HepG2 (cell line): ENCODE measurements at regions not wholly inside any gene's neighbourhood (a gene's known extent, or its start where the extent isn't known, plus 50 kb on each side); places are given as distances from the start of the nearest gene placed in this dataset.

Experiments used
- CEBPZ ChIP-seq: IDR thresholded peaks from 2 replicates; pipeline ENCODE4 v1.6.1; 2012; ENCODE audit warnings: low read length, improper control_type of control experiment
- CREM ChIP-seq, 2 experiments: sonication (generic) in 1 of 2; formaldehyde crosslinking in 1 of 2; IDR thresholded peaks; 2 replicates each; pipeline versions ENCODE4 v1.4.0 to v1.6.1; 2016 to 2020; ENCODE audit warnings: antibody characterized with exemption in 1 of 2, mild to moderate bottlenecking in 1 of 2, missing genetic modification reagents in 1 of 2
- FIP1L1 ChIP-seq: fragments of 200-400 bp; formaldehyde crosslinking; IDR thresholded peaks from 2 replicates; pipeline ENCODE4 v1.6.1; 2018; ENCODE audit warnings: low read depth, mild to moderate bottlenecking, low read length, moderate library complexity, borderline replicate concordance; ENCODE audit not compliant: insufficient read depth
- FOSL2 ChIP-seq: sonication (generic); formaldehyde crosslinking; IDR thresholded peaks from 2 replicates; pipeline ENCODE4 v1.4.0; 2020; ENCODE audit warnings: missing genetic modification reagents
- HDAC2 ChIP-seq: sonication (generic); formaldehyde crosslinking; IDR thresholded peaks from 2 replicates; pipeline ENCODE4 v1.4.0; 2020; ENCODE audit warnings: missing genetic modification reagents
- JDP2 ChIP-seq: sonication (generic); formaldehyde crosslinking; IDR thresholded peaks from 2 replicates; pipeline ENCODE4 v1.8.1; 2022; ENCODE audit warnings: missing genetic modification reagents, borderline replicate concordance
- MED1 ChIP-seq: sonication (generic); formaldehyde crosslinking; IDR thresholded peaks from 2 replicates; pipeline ENCODE4 v1.4.0; 2020; ENCODE audit warnings: missing genetic modification reagents
- NCOA5 ChIP-seq: sonication (generic); formaldehyde crosslinking; IDR thresholded peaks from 2 replicates; pipeline ENCODE4 v1.4.0; 2020; ENCODE audit warnings: missing genetic modification reagents
- NR2F6 ChIP-seq, 2 experiments: IDR thresholded peaks; 2 replicates each; pipeline ENCODE4 v1.6.1; 2016; ENCODE audit warnings: antibody characterized with exemption in 1 of 2, mild to moderate bottlenecking in 1 of 2
- ONECUT2 ChIP-seq: sonication (generic); formaldehyde crosslinking; IDR thresholded peaks from 2 replicates; pipeline ENCODE4 v1.4.0; 2020; ENCODE audit warnings: missing genetic modification reagents
- PCBP1 ChIP-seq: fragments of 200-400 bp; formaldehyde crosslinking; IDR thresholded peaks from 2 replicates; pipeline ENCODE4 v1.6.1; 2017; ENCODE audit warnings: mild to moderate bottlenecking, low read depth, low read length, borderline replicate concordance
- PITX1 ChIP-seq: sonication (generic); formaldehyde crosslinking; IDR thresholded peaks from 2 replicates; pipeline ENCODE4 v1.5.1; 2020; ENCODE audit warnings: mild to moderate bottlenecking, missing genetic modification reagents
- THAP11 ChIP-seq: IDR thresholded peaks from 2 replicates; pipeline ENCODE4 v1.6.1; 2016; ENCODE audit warnings: missing biosample characterization, missing genetic modification reagents
- ZNF225 ChIP-seq: sonication (generic); formaldehyde crosslinking; IDR thresholded peaks from 2 replicates; pipeline ENCODE4 v1.4.0; 2020; ENCODE audit warnings: mild to moderate bottlenecking, missing genetic modification reagents
- ZNF503 ChIP-seq: sonication (generic); formaldehyde crosslinking; IDR thresholded peaks from 2 replicates; pipeline ENCODE4 v1.4.0; 2020; ENCODE audit warnings: missing genetic modification reagents
- ZNF556 ChIP-seq: sonication (generic); formaldehyde crosslinking; IDR thresholded peaks from 2 replicates; pipeline ENCODE4 v1.4.0; 2020; ENCODE audit warnings: mild to moderate bottlenecking, missing genetic modification reagents, borderline replicate concordance
- ZNF672 ChIP-seq: sonication (generic); formaldehyde crosslinking; IDR thresholded peaks from 2 replicates; pipeline ENCODE4 v1.8.1; 2022; ENCODE audit warnings: missing genetic modification reagents
- ZNF792 ChIP-seq: IDR thresholded peaks from 2 replicates; pipeline ENCODE4 v1.6.1; 2016
- ZNF83 ChIP-seq: sonication (generic); formaldehyde crosslinking; IDR thresholded peaks from 2 replicates; pipeline ENCODE4 v1.4.0; 2020; ENCODE audit warnings: missing genetic modification reagents, mild to moderate bottlenecking, borderline replicate concordance
- TF ChIP-seq, protein P1 (sequence below): sonication (generic); formaldehyde crosslinking; IDR thresholded peaks from 2 replicates; pipeline ENCODE4 v1.9.0; 2021; ENCODE audit warnings: missing genetic modification reagents, borderline replicate concordance
- TF ChIP-seq, protein P2 (sequence below): sonication (generic); formaldehyde crosslinking; IDR thresholded peaks from 2 replicates; pipeline ENCODE4 v1.4.0; 2020; ENCODE audit warnings: missing genetic modification reagents, low read depth, mild to moderate bottlenecking, borderline replicate concordance

DNA sequence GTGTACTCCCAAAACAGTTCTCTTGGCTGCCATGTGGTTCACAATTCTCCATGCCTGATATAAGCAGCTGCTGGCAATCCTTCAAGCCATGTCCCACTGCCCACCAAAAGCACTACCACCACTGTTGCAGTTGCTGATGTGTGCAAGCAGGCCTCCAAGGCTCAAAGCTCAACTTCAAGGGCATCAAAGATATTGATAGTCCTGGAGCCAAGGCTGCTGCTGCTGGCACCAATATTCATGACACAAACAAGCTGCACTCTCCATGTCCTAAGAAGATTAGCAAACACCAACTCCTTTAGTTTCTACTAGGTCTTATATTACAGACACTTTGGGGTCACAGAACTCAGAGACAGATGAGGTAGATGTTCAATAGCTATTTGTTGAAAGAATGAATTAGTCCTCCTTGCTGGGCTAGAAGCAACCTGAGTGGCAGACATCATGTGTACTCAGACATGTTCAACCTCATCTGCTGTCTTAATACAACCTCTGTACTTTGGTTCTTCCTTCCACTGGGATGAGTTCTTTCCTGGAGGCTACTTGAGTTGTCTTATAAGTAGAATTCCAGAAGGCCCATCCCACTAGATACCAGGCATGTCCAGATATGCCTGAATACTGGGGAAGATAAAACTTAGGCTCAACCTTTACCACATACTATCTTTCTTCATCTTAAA, 104.5 kb upstream of the UGP2 start (continued):
- no peak for TF ChIP-seq CEBPZ
- TF ChIP-seq ZNF503 = peak; percentile 73
- TF ChIP-seq NR2F6 (IDR thresholded peaks at IDR 0.05) = no peak
- peak; percentile 75 for TF ChIP-seq NR2F6 (CRISPR knock-in tag; IDR thresholded peaks at IDR 0.05)
- peak; percentile 51; the same call in 1 of the 2 replicates for TF ChIP-seq ZNF556 (CRISPR knock-in tag)
- TF ChIP-seq HDAC2 (CRISPR knock-in tag) = peak; percentile 95
- TF ChIP-seq THAP11 = peak; percentile 57; the same call in 1 of the 2 replicates
- no peak; the same call in 1 of the 2 replicates for TF ChIP-seq PITX1
- no peak for TF ChIP-seq ZNF83 (CRISPR knock-in tag)
- TF ChIP-seq, protein P1, sequence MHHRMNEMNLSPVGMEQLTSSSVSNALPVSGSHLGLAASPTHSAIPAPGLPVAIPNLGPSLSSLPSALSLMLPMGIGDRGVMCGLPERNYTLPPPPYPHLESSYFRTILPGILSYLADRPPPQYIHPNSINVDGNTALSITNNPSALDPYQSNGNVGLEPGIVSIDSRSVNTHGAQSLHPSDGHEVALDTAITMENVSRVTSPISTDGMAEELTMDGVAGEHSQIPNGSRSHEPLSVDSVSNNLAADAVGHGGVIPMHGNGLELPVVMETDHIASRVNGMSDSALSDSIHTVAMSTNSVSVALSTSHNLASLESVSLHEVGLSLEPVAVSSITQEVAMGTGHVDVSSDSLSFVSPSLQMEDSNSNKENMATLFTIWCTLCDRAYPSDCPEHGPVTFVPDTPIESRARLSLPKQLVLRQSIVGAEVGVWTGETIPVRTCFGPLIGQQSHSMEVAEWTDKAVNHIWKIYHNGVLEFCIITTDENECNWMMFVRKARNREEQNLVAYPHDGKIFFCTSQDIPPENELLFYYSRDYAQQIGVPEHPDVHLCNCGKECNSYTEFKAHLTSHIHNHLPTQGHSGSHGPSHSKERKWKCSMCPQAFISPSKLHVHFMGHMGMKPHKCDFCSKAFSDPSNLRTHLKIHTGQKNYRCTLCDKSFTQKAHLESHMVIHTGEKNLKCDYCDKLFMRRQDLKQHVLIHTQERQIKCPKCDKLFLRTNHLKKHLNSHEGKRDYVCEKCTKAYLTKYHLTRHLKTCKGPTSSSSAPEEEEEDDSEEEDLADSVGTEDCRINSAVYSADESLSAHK (CRISPR knock-in tag) = no peak
- no peak for TF ChIP-seq ZNF672 (CRISPR knock-in tag)
- TF ChIP-seq, protein P2, sequence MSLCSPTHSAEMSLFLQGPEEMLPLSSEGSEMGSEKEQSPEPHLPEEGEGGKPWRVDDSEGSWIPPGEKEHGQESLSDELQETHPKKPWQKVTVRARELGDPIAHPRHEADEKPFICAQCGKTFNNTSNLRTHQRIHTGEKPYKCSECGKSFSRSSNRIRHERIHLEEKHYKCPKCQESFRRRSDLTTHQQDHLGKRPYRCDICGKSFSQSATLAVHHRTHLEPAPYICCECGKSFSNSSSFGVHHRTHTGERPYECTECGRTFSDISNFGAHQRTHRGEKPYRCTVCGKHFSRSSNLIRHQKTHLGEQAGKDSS = no peak; the same call in 1 of the 2 replicates
- TF ChIP-seq FIP1L1 = no peak
- peak; percentile 53 for TF ChIP-seq CREM (IDR thresholded peaks at IDR 0.05)
- no peak for TF ChIP-seq CREM (CRISPR knock-in tag; IDR thresholded peaks at IDR 0.05)
- no peak for TF ChIP-seq JDP2 (CRISPR knock-in tag)
- peak; percentile 71 for TF ChIP-seq FOSL2 (CRISPR knock-in tag)
- peak; percentile 91 for TF ChIP-seq MED1 (CRISPR knock-in tag)
- peak; percentile 81; the same call in 1 of the 2 replicates for TF ChIP-seq ONECUT2 (CRISPR knock-in tag)
- TF ChIP-seq PCBP1 = no peak
- no peak; the same call in 1 of the 2 replicates for TF ChIP-seq ZNF792 (CRISPR knock-in tag)
- no peak for TF ChIP-seq NCOA5 (CRISPR knock-in tag)
- no peak for TF ChIP-seq ZNF225 (CRISPR knock-in tag)
